Cerebellar nuclear complex (tissue), 1 donor: ENCODE measurements at regions not wholly inside any gene's neighbourhood (a gene's known extent, or its start where the extent isn't known, plus 50 kb on each side); places are given as distances from the start of the nearest gene placed in this dataset.
"Not testable (repeated sequence)": the region's sequence is repeated elsewhere in the genome, so short reads cannot be mapped to it uniquely, and the experiment has no call there.

ENCODE experiments used
- DNase-seq, 2 experiments: peaks; one replicate each; lab custom pipeline; 2025; lab: John Stamatoyannopoulos, UW

DNA sequence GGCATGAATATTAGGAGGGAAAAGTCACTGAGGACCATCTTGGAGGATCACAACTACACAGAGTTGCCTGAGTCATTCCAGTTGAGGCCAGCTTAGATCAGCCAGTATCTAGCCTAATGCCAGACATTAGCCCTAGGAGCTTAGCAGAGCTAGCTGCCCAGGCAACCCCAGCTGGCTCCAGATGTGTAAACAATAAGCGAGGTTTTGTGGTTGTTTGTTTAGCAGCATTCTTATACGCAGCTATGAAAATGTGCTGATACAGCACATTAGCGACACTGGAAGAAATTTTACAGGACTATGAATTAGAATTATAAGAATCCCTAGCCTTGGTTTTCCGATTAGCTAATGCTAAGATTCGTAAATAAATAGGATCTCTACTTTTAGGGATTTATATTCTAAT lies 59.3 kb downstream of the BTBD3 start:
- DNase-seq = no peak

GRCh38 chr20:11978496-11978895 lies 60.8 kb downstream of the BTBD3 start:
- no peak for DNase-seq

DNA sequence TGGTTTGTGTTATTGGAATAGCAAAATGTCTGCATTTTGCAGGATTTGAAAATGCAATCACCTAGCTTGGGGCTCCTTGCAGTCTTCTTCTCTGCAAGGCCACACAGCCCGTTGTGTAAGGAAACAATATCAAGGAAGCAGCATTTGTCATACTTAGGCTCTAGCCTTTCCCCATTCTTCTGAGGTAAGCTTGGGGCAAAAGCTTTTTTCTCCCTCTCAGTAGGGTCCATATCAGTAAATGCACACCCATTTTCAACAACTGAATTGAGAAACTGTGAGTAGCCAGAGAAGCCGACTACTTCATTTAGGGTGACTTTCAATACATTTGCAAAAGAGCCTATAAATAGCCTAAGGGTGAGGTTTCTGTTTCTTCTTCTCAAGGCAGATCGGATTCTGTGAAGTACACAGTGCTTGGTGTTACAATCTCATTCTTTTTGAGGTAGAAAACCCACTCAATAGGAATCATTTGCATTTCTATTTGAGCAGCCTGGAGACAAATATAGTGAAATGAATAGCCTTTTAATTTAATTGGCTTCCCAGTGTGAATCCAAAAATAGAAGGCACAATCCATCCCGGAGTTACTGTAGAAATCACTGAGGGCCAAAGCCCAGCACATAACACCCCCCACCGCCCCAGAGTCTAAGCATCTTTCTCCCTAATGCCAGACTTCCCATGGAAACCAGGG lies 61.8 kb downstream of the BTBD3 start:
- no peak for DNase-seq

DNA sequence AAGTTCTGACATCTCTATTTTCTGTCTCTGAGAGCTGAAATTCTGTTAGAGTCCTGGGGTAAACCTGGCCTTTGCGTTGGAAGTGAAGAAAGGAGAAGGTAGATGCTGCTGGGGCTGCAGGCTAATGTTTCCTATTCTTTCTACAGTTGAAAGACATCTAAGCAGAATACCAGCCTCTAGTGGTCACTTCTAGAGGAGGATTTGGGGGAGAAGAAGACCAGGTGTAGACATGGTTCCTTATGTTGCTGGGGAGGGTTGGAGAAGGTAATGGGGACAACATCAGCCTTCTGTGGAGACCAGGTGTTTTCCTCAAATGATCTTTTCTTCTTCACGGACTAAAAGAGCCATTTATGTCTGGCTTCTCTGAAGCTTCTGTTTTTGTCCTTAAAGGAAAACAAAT lies 62.6 kb downstream of the BTBD3 start:
- DNase-seq = no peak

DNA sequence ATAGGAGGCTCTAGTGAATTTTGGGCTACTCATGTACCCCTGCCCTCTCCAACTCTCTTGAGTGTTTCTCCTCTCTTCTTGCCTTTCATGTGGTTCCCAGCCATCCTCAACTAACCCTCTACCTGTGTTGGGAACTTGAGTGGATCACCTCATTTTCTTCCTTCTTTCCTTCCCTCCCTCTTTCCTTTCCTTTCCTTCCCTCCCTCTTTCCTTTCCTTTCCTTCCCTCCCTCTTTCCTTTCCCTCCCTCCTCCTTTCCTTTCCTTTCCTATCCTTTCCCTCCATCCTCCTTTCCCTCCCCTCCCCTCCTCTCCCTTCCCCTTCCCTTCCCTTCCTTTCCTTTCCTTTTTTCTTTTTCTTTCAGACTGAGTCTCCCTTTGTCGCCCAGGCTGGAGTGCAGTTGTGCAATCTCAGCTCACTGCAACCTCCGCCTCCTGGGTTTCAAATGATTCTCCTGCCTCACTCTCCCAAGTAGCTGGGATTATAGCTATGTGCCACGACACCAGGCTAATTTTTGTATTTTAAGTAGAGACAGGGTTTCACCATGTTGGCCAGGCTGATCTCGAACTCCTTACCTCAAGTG lies 63.8 kb downstream of the BTBD3 start:
- DNase-seq = no peak

DNA sequence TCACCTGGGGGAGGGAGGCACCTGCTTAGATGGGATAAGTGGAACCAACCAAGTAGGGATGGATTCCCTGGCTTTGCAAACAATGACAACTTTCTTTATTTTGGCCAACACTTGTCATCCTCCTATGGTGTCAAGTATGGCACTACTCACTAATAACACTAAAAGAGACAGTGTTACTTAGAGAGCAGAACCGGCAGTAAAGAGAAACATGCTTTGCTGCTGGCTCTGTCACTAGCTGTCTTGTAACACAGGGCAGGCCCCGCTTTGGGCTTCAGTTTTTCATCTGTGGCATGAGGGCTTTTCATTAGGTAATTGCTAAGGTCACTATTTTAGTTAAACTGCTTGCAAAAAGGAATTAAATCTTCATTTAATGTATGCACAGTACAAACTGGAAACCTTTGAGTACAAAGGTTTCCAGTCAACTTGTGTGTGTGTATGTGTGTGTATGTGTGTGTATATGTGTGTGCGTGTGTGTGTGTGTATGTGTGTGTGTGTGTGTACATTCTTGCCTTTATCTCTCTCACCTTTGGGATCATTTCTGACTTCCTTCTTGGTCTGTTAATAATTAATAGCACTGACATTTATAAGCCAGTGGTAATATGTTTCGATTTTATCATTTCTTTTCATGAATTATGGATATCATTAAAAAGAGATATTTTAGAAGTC lies 64.7 kb downstream of the BTBD3 start:
- no peak for DNase-seq

- no peak for DNase-seq
Observed at GRCh38 chr20:11982955-11983470, 65.3 kb downstream of the BTBD3 start.

- no peak for DNase-seq
Observed at GRCh38 chr20:11986954-11987353, 69.3 kb downstream of the BTBD3 start.

DNA sequence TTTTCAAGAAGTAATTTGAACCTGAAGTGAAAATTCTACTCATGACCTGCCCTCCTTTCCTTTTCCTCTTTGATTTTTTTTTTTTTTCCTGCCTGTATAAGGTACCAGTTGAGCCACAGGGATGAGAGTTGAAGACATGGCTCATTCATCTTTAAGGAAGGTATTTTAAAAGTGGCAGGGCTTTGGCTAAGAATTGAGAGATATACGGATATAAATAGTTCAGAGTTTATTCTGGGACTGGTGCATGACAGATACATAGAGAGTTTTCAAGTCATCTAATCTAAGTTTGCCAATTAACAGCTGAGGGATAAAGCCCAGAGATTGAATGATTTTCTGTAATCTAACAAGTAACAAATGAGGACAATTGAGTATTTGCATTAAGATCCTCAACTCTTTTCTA lies 69.8 kb downstream of the BTBD3 start:
- no peak for DNase-seq

- DNase-seq = no peak
Observed at GRCh38 chr20:11989018-11989771, 71.5 kb downstream of the BTBD3 start.

- DNase-seq = no peak
Observed at GRCh38 chr20:11992426-11992825, 74.7 kb downstream of the BTBD3 start.

GRCh38 chr20:11993886-11994461 lies 76.3 kb downstream of the BTBD3 start:
- DNase-seq = no peak

- DNase-seq = no peak
Observed at GRCh38 chr20:11995805-11996567, 78.3 kb downstream of the BTBD3 start.

DNA sequence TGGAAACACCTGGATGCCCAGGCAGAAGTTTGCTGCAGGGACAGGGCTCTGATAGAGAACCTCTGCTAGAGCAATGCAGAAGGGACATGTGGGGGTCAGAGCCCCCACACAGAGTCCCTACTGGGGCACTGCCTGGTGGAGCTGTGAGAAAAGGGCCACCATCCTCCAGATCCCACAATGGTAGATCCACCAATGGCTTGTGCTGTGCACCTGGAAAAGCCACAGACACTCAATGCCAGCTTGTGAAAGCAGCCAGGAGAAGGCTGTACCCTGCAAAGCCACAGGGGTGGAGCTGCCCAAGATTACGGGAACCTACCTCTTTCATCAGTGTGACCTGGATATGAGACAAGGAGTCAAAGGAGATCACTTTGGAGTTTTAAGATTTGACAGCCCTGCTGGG lies 87.1 kb downstream of the BTBD3 start:
- not testable (repeated sequence) for DNase-seq

DNA sequence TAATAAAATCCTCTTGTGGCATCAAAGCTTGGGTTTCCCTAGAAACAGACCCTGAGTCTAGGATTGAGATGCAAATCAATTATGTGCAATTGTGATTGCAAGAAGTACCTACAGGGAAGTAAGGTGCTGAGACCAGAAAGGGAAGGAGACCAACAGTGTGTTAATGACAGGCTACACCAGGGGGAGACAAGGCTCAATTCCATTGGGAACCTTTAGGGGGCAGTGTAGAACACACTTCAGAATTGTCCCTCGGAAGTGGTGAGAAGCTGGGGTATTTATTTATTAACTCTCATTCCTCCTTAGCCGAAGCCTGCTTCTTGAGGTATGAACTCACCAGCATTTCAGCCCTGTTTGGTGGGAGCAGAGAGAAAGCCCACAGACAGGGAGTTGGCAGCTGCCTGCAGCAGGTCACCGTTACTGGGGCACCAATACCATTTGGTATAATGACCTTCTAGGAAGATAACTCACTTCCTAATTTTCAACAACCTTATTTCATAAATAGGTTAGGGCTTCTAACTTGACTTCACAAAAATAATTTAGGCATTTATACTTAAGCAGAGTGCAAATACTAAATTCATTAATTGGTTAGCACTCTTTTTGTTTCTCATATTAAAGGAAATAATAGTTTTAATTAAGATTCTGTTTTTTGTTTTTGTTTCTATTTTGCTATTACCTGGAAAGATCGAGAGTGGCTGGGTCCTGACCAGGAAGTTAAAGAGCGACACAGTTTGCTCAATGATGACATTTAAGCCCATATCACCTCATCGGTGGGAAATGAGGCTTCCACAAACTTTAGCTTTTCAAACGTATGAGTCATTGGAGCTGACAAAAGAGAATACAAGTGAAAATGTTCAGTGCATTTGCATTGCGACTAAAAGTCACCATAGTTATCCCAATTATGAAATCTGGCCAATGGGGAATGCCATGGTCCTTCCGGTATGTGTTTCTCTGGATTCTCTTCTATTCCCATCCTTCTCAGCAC lies 94.8 kb downstream of the BTBD3 start:
- DNase-seq = no peak

DNA sequence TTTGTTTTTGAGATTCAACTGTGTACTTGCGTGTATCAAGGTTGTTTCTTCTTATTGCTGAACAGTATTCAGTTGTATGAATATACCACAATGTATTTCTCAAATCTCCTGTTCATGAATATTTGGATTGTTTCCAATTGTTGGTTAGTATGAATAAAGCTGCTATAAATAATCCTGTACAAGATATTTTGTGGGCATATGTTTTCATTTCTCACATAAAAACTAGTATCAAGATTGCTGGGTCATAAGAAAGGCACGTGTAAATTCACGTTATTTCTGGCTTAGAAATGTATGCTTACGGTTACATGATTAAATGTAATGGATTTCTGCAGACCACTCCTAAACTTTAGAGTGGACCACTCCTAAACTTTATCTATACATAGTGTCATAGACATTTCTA lies 96.6 kb downstream of the BTBD3 start:
- DNase-seq = no peak

GRCh38 chr20:12014736-12015135 lies 97.0 kb downstream of the BTBD3 start:
- no peak for DNase-seq

- DNase-seq = no peak
Observed at GRCh38 chr20:12016291-12016690, 98.6 kb downstream of the BTBD3 start.

GRCh38 chr20:12019715-12020114 lies 102.0 kb downstream of the BTBD3 start:
- DNase-seq = no peak

GRCh38 chr20:12020846-12021245 lies 103.2 kb downstream of the BTBD3 start:
- no peak for DNase-seq
